Renal cortical epithelial cell (primary cell): ENCODE measurements at regions not wholly inside any gene's neighbourhood (a gene's known extent, or its start where the extent isn't known, plus 50 kb on each side); places are given as distances from the start of the nearest gene placed in this dataset.

Experiments used
- DNase-seq: peaks from one replicate; pipeline ENCODE4 v3.0.0-alpha.2; 2011; ENCODE audit warnings: low read depth

GRCh38 chr7:25859412-25860274, 292.4 kb upstream of the NFE2L3 start:
- DNase-seq: no peak

- no peak for DNase-seq
Measured at GRCh38 chr7:25860275-25861163, 291.5 kb upstream of the NFE2L3 start.

DNA sequence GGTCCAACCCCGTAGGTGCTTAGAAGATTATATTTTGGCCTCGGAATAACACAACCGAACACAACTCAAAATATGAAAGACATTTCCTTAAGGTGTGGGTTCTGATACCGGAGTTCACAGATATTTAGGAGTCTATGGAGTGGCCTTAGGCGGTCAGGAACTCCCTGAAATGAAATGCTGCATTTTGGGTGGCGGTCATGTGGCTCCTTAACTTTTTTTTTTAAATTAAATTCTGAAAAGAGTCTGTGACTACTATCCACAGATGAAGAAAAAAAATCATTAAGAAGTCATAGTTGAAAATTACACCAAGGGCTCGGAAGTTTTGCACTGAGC, 290.9 kb upstream of the NFE2L3 start:
- no peak for DNase-seq

DNA sequence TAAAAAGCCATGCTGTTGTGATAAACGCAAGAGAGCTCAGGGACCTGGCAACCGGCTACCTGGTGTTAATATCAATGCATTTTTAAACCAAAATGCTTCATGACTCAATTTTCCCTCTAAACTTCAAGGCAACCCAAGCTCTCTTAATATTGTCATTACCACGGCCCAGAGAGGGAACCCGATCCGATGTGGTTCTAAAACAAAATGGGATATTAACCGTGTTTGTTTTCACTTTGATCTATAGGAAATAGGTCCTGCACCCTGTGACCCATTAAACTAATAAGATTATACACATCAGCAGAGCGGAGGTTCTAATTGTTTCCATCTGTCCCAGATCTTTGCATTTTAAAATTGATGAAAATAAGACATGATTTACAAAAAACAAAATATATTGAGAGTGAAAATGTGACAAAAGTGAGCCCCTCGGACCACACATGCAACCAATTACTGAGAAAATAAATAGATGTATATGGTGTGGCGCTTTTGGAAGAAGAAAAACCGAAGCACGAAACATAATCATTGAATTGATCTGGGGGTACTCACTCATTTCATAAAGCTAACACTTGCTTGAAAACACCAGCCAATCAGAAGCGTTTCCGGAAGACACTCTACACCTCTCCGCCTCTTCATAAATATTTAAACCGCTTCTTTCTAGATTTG, 290.3 kb upstream of the NFE2L3 start:
- DNase-seq: no peak

- DNase-seq: peak; percentile 100
Measured at GRCh38 chr7:25862261-25863004, 289.6 kb upstream of the NFE2L3 start.

DNA sequence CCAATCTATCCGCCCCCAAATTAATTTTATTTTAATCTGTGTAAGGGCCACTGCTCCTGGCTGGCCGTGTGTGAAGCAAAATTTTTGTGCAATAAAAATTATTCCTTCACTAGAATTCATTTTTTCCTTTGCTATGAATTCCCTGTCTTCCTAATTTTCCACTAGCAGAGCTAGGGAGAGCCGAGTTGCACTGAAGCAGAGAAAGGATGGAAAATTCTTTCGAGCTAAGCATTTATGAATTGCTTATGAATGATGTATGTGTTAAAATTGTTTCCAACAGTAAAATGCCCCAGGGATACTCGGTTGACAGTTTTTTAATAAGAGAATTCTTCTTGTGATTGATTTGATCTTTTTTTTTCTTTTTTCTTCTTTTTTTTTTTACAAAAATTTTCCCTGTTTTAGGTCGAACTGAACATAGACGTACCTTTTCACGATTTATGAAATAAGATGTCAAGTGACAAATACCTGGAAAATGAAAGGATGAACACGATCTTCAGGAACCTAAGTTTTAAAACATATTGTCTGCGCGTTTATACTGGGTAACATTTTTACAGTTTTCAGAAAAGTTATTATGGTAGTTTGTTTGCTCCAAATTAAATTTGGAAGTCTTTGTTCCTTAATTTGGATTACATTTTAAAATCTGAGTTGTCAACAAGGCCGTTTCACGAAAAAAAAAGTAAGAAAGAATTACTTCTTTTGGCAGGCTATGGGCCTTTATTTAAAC, 288.8 kb upstream of the NFE2L3 start:
- DNase-seq: no peak

- DNase-seq: no peak
Measured at GRCh38 chr7:25863729-25864110, 288.3 kb upstream of the NFE2L3 start.

GRCh38 chr7:25864511-25864910, 287.5 kb upstream of the NFE2L3 start:
- no peak for DNase-seq

- DNase-seq: no peak
Measured at GRCh38 chr7:25864943-25865751, 286.9 kb upstream of the NFE2L3 start.

DNA sequence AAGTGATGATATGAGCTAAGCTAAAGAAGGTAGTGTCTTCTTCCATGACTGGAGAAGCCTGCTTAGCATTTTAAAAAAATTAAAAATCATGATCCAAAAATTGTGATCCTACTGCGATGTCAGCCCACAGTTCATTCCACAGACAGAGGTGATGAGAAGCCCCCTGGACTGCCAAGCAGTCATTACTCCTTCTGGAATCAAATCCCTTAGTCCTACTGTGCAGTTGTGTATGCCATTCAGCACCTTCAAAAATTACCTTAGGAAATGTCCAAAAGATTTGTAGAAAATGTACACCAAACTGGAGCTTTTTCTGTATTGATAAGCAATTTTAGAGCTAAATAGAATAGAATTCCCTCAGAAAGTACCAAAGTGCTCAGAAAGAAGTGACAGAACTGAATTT, 283.5 kb upstream of the NFE2L3 start:
- no peak for DNase-seq

DNA sequence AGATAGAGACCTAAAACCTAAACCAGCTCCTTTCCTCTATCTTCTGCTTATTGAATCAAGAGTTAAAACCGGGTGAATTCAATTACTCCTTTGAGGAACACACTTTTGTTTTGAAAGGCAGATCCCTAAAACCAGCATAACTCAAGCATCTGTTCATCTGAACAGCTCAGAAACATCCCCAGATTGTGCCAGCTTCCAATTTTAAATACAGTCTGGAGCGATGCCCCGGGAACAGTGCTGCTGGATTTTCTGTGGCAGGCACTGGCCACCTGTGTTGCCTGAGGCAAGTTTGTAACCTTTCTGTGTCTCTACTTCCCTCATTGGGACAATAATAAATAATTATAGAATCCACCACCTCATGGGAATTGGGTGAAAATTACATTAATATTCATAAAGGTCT, 281.4 kb upstream of the NFE2L3 start:
- no peak for DNase-seq

- DNase-seq: no peak
Measured at GRCh38 chr7:25876092-25876491, 275.9 kb upstream of the NFE2L3 start.

GRCh38 chr7:25877802-25878789, 273.9 kb upstream of the NFE2L3 start:
- DNase-seq: no peak

- DNase-seq: no peak
Measured at GRCh38 chr7:25879799-25880198, 272.2 kb upstream of the NFE2L3 start.

DNA sequence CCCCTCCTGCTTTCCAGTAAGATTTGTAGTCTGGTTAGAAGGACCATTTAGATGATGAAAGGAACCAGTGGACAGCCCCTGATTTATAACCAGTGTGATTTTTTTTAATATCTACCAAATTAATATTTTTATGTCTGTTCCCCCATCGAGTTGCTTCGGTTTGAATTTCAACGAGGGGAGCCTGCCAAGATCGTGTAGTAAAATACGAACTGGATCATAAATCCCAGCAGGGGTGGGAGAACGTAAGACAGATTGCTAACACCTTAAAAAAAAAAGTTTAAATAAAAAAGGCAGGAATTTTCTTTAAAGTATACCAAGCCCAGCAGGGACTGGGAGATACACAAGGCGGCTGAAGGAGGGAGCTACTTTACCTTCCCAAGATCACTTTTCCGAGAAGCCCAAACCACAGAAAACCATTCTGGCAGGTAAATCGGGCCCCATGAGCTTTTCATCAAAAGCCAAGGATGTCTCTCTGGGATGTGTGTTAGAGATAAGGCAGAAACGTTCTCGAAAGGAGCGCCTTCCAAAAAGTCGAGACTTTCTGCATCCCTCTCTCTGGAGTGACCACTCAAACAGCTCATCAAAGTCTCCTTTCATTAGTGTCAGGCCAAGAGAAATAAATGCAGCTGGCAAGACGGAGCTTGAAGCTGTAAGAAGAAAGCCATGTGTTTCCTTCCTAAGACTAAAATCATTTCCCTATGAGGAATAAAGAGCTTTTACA, 270.5 kb upstream of the NFE2L3 start:
- no peak for DNase-seq

DNA sequence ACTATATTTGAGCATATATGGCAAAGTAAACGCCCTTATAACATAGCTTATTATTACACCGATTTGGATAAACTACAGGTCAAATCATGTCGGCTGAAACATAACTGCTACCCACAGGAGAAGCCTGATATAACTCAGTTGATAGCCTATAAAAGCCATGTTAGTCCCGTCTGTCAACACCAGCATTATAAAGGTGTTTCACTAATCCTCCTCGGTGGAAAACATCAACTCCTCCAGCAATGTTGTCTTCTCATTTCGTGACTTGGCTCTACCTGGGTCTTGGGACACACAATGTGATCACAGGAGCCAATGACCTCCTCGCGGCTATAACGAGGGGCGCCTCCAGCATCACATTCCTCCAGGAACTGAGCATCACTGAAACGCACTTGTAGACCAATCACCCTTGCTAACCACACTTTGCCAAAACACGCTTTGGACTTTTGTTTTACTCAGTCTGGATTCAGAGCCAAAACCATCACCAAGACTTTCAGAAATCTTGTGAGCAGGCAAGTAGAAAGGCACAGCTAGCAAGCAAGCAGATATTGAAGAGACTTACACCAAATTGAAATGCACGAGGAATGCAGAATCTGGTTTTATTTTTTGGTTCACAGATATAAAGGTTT, 269.7 kb upstream of the NFE2L3 start:
- DNase-seq: no peak

DNA sequence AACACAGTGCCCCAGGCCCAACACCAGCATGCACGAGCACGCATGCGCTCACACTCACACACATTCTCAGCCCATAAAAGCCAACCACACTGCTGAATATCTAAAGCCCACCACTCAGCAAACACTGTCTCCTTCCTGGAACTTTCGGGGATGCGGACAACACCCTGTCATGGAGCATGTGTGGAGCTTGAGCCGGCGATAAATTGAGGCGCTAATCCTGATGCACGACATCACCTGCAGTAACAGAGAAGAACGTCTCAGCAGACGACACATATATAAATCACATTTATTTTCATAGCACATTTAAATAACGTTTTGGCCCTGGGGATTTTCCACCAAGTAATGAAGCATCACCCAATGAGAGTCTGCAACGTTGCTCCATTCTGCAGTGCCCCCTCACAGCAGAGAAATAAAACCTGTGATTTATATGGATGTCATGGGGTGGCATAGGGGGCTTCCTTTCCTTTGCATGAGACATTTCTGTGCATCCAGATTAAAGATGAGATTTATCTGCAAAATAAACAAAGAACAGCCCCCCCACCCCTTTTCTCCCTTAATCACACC, 267.7 kb upstream of the NFE2L3 start:
- DNase-seq: no peak
